LNCaP clone FGC (cell line): ENCODE measurements at regions not wholly inside any gene's neighbourhood (a gene's known extent, or its start where the extent isn't known, plus 50 kb on each side); places are given as distances from the start of the nearest gene placed in this dataset.

Experiments used
- DNase-seq: peaks from one replicate; pipeline ENCODE4 v3.0.0-alpha.2; 2011; ENCODE audit warnings: low read depth
- H3K4me3 ChIP-seq: 2 replicates; pipeline ENCODE4 v1.5.1; 2011; ENCODE audit warnings: mild to moderate bottlenecking, low read depth, low read length, control low read depth
- CTCF ChIP-seq: IDR thresholded peaks from 2 replicates; pipeline ENCODE4 v1.5.1; 2012; ENCODE audit warnings: mild to moderate bottlenecking; ENCODE audit not compliant: control insufficient read depth, insufficient read depth; ENCODE audit errors: extremely low read depth

DNA sequence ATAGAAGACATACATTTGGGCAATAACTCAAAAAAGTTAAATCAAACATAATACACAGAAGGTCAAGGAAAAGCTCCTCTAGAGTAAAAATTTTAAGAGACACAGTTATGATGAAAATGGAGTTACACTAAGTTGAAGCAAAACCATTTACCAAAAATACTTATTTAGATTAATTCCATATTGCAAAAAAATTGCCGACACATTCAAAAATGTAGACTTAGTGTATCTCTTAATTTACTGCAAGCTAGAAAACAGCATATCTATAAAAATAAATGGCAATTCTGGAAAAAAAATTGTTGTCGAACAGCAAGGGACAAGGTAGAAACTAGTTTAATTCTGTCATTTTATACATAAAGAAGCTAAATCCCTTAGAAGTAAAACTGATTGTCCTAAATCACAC is 248.7 kb upstream of the KIF2B start:
- DNase-seq = no peak
- no peak overlapping the region for H3K4me3 ChIP-seq
- TF ChIP-seq CTCF = no peak

GRCh38 chr17:53571342-53571741 is 251.4 kb upstream of the KIF2B start:
- DNase-seq = no peak
- TF ChIP-seq CTCF = no peak
- H3K4me3 ChIP-seq = no peak overlapping the region

GRCh38 chr17:53570731-53571130 is 252.0 kb upstream of the KIF2B start:
- H3K4me3 ChIP-seq = no peak overlapping the region
- TF ChIP-seq CTCF = no peak
- DNase-seq = no peak

DNA sequence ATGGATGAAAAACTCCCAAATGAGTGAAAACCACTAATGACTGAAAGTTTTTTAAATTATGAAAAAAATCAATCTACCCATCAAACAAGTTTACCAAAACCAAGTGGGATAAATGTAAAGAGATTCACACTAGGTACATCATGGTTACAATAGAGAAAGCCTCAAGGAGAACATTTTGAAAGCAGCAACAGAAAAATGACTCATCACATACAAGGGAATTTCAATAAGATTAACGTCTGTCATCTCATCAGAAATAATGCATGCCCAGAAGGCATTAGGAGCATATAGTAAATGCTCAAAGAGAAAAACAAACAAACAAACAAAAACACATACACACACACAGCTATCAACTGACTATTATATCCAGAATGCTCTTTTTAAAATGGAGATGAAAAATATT is 261.8 kb upstream of the KIF2B start:
- no peak for TF ChIP-seq CTCF
- DNase-seq = no peak
- H3K4me3 ChIP-seq = no peak overlapping the region

- TF ChIP-seq CTCF = no peak
- DNase-seq = no peak
Measured at GRCh38 chr17:53548252-53548651, 274.5 kb upstream of the KIF2B start.

GRCh38 chr17:53543472-53543871 is 279.3 kb upstream of the KIF2B start:
- H3K4me3 ChIP-seq = no peak overlapping the region
- DNase-seq = no peak
- TF ChIP-seq CTCF = no peak

More at GRCh38 chr17:53548252-53548651, 274.5 kb upstream of the KIF2B start:
- no peak overlapping the region for H3K4me3 ChIP-seq

GRCh38 chr17:53538129-53538617 is 284.6 kb upstream of the KIF2B start:
- no peak for TF ChIP-seq CTCF
- no peak for DNase-seq
- no peak overlapping the region for H3K4me3 ChIP-seq
